DMS153 treated with DMSO at 0.1 percent for 48 hours (cell line): ENCODE measurements at regions not wholly inside any gene's neighbourhood (a gene's known extent, or its start where the extent isn't known, plus 50 kb on each side); places are given as distances from the start of the nearest gene placed in this dataset.
"Not testable (repeated sequence)": the region's sequence is repeated elsewhere in the genome, so short reads cannot be mapped to it uniquely, and the experiment has no call there.

Experiments used
- DNase-seq: peaks from one replicate; lab custom pipeline; 2025; ENCODE audit not compliant: unreplicated experiment; lab: John Stamatoyannopoulos, UW

GRCh38 chr12:111122458-111122878, 202.1 kb upstream of the MYL2 start:
- peak; percentile 8 for DNase-seq

DNA sequence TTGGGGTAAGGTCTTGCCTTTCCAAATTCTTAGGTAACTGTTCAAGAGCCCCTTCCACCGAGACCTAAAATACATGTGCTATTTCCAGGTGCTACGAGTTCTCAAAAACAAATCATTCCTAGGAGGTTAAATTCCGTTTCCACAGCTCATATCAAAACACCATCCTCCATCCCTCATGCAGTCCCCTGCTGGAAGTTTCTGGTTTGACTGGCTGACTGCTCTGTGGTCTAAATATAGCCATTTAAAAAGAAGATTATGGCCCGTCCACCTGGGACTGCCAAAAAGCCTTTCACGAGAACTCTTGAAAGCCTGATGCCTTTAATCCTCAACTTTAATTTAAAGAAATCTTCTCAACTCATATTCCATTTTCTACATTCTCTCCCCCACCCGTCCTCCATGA, 201.5 kb upstream of the MYL2 start:
- no peak for DNase-seq

DNA sequence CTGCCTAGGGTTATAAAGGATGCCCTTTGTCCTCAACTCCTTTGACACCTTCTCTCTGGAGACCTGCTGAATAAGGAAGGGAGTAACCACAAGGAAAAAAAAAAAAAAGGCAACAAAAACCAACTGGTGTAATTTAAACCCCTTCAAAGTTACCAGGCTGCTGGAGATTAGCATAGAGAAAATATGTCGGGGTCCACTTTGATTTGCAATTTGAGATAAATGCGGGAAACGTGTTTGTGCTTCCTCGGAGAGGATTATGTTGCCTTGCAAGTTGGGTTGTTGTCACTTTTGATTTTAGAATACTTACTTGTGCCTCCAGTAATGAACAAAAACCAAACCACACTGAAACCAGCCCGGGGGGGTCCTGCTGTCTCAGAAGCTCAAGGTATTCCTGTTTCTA, 200.2 kb upstream of the MYL2 start:
- DNase-seq, result no peak

- no peak for DNase-seq
Measured at GRCh38 chr12:111117017-111117416, 196.6 kb upstream of the MYL2 start.

DNA sequence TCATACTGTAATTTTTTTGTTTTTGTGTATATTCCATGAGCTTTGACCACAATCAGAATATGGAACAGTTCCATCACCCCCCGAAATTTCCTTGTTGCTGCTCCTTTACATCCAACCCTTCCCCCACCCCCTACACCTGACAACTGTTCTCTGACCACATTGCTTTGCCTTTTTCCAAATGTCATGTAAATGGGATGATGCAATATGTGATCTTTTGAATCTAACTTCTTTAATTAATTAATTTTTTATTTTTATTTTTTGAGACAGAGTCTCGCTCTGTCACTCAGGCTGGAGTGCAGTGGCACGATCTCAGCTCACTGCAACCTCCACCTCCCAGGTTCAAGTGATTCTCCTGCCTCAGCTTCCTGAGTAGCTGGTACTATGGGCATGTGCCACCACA, 192.9 kb upstream of the MYL2 start:
- not testable (repeated sequence) for DNase-seq

DNA sequence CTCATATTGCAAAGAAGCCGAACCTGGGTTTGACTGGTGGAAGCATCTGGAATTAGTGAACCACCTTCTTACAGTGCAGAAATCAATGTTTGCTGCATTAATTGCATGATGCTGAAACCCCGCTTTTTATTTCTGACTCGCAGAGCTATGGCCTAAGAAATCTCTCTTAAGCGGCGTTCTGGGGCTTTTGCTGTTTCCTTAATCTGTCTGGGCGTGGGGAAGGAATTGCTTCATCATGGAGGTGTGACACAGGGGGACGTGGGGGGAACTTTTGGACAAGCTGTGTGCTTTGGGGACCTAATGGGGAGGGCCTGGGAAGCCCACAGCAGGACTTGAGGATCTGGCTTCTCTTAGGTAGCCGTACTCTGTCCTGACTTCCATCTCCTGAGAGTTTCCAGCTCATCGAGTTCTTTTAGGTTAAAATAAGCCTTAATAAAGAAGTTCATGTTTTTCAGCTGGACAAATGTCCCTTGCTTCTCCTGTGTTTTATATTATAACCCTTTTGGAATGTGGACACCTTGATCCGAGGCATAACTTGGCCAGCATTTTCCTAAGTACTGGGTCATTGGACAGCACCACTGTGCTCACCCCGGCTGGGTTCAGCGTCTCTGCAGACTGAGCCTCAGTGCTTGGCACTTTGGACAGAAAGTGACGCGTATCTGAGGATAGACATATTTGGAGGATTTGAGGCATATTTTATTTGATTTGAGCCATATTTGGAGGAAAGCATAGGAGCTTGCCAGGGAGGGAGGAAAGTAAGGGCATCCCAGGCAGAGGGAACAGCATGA, 192.1 kb upstream of the MYL2 start:
- no peak for DNase-seq

DNA sequence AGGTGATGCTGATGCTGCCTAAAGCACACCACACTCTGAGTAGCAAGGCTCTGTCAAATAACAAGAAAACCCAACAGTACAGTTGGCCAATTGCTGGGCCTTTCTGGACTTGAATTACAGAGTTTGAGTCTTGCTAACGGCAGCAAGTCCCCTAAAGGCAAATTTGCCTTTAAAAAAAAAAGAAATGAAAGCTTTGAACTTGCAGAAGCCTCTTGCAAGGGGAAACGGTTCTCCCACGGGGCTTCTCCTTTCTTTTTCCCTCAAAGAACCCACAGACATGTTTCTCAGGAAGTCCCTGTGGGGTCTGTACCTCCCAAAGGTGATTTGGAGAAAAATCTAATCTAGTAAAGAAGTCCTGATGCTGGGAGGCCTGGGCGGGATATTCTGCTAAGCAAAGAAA, 191.3 kb upstream of the MYL2 start:
- DNase-seq, result no peak

- no peak for DNase-seq
Measured at GRCh38 chr12:111110556-111110955, 190.2 kb upstream of the MYL2 start.

DNA sequence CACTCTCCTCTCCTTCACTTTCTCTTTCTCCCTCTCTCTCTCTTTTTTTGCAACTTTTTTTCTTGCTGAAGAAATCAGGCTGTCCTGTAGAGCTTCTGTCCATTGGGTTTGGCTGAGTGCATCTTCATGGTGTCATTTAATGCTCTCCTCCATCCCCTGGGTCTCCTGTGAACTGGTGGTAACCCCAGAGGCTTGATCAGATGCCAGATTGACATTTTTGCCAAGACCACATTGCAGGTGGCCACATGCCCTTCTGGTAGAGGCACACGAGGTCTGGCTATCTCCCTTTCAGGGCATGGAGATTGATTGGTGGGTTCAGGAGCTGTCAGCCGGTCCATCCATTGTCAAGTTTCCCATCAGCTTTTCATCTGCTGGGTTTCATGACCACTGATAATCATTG, 188.3 kb upstream of the MYL2 start:
- DNase-seq, result no peak

DNA sequence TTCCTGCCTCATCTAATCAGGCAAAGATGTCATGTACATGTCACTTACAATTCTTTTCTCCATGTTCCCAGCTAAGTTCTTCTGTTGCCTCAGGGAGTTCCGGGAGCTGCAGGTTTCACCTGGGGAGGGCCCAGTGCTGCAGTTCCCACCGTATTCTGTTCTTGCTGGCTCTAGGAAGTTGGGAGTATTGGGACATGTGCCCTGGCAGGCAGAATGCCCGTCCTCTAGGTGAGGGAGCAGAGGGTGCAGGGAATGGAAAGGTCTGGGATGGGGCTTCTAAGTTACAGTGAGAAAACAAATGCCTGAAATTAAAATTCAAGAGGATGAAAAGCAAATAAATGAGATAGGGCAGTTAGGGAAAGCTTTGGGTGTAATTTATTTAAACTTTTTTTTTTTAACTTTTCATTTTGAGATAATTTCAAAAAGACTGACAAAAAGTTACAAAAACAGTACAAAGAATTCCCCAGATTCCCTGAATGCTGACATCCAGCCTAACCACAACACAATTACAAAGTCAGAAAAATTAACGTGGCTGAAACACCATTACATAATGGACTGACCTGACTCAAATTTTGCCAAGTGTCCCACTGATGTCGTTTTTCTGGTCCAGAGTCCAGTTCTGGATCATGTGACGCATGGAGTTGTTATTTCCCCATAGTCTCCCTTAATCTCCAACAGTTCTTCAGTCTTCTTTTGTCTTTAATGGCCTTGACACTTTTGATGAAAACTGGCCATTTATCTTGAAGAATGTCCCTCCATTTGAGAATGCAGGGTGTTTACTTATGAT, 187.2 kb upstream of the MYL2 start:
- DNase-seq, result no peak

DNA sequence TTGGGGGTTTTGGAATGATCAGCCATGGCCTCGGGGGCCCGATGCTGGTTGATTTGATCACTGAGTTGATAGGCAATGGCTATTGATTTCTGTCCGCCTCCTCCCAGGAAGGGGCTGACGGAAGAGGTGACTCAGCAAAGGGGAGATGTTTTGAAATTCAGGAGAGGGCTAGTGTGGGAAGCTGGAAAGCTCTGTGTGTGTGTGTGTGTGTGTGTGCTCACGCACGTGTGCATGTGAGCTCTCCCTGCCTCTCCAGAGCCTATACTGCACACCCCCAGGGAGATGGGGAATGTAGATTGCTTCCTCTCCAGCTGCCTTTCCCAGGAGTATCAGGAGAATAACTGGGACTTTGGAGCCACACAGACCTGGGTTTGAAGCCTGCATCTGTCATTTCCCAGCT, 184.9 kb upstream of the MYL2 start:
- DNase-seq, result no peak

DNA sequence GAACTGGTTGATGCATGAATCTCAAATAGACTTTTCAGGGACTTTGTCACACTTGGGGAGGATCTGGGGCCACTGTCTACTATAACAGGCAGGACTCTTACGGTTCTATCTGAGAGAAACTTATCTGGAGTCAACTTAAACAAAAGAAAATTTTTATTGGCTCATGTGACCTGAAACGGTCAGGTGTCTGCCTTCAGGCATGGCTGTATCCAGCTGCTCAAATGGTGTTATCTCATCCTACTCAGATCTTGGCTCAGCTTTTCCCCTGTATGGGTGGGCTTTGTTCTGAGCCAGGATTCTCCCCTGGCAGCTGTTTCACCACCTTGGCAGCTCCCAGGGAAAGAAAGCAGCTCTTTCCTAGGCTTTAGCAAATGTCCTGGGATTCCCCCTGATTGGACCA, 183.2 kb upstream of the MYL2 start:
- DNase-seq, result no peak

DNA sequence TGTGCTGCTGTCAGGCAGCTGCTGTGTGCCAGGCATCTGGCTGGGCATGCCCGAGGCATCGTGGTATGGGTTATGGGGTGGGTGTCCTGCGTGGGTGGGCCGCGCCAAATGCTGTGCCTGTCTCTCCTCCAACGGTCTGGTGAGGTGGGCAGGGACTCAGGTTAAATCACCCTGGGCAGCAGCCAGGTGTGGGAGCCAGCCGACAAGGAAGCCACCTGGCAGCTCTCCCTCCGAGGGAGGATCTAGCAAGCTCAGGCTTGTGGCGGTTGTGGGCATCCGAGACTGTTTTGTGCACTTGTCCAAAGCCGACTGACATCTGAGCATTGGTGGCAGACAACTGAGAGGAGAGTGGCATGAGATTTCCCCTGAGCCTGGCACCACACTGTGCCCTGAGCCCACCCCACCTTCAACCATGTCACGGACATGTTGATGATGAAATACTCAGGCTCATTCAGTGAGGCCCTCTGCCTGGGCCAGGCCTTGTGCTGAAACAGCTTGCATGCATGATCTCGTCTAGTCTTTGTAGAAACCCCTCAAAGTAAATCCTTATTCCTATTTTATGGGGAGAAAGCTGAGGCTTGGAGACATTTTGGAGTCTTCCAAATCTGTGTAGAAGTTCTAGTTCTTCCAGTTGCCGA, 181.8 kb upstream of the MYL2 start:
- peak; percentile 70 for DNase-seq

GRCh38 chr12:111101003-111101402, 180.6 kb upstream of the MYL2 start:
- DNase-seq, result no peak

GRCh38 chr12:111100554-111100953, 180.2 kb upstream of the MYL2 start:
- DNase-seq, result no peak

DNA sequence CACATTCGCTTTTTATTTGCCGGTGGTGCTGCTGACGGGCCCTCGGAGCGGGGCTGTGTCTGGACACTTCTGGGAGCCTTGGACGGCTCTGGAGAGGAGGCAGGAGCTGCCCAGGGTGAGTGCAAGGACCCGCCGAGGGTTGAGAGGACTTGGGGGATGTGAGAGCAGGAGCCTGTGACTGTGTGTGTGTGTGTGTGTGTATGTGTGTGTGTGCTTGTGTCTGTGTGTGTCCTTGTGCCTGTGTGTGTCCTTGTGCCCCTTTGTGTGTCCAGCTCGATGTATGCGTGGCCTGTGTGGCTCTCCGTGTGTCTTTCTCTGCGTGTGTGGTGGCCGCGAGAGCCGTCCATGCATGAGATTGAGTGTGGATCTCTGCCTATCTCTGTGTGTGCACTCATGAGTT, 179.6 kb upstream of the MYL2 start:
- DNase-seq, result no peak

DNA sequence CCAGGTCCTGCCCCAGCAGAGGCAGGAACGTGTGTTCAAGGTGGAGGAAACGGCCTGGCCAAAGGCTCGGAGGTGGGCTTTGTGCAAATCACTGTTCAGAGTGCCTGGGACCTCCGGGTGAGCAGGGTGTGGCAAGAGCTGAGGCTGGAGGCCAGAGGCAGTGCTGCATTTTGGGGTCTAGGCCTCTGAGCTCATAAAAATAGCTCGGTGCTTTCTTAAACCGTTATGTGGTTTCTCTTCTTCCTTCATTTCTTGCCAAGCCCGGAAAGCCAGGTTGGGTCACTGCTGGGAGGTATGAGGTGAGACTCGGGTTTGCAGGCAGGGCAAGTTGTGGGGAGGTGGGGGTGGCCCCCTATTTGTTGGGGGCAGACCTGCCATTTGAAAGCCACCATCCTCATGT, 178.8 kb upstream of the MYL2 start:
- no peak for DNase-seq

DNA sequence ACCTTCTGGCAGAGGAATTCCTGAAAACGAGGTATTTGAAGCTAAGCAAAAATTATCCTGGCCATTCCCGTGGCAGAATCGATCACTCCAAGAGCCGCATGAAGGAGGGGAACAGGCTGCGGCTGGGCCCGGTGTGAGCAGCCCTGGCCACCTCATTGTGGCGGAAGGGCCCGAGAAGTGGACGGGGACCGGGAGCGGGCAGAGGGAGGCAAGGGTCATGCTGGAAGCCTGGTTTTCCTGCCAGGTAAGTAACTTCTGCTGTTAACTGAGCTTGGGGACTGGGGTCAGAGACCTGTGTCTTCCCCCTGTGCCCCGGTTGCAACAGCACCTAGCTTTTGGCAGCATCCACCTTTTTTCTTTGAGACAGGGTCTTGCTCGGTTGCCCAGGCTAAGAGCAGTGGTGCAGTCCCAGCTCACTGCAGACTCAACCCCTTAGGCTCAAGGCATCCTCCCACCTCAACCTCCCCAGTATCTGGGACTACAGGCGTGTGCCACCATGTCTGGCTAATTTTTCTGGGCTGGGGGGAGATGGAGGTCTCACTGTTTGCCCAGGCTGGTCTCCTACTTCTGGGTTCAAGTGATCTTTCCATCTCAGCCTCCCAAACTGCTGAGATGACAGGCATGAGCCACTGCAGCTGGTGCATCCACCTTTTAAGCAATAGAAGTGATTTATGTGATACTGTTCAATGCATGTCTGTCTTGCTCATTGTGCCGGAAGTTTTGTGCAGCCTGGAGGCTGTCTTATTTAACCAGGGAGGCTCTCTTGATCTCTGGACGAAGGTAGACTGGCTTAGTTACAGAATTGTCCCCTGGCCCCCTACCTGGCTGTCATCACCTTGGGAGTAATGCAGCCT, 174.0 kb upstream of the MYL2 start:
- no peak for DNase-seq

GRCh38 chr12:111093428-111094142, 173.2 kb upstream of the MYL2 start:
- DNase-seq, result no peak

DNA sequence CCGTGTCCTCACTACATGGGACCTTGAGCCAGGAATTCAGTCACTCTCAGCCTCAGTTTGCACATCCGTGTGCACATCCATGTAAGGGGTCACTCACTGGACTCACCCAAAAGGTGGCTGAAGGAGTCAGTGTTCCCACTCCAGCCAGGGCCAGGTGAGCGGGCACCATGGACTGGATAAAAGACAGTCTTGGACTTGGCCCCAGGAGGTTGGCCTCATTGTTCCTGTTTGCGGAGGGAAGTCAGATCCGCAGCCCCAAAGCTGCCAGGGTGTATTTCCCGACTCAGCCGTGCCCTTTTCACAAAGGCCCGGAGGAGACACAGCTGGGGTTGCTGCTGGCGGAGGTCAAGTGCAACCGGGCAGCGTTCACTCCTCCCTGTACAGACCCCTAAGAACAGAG, 170.7 kb upstream of the MYL2 start:
- no peak for DNase-seq
